Upper lobe of right lung (tissue), 1 donor: ENCODE measurements at regions not wholly inside any gene's neighbourhood (a gene's known extent, or its start where the extent isn't known, plus 50 kb on each side); places are given as distances from the start of the nearest gene placed in this dataset.

Experiments
- ATAC-seq: fragments of 200-7000 bp; cut with Tn5 transposase; one replicate; pipeline ENCODE4 v1.9.1; 2020; ENCODE audit warnings: mild to moderate bottlenecking, moderate library complexity
- DNase-seq: peaks from one replicate; pipeline ENCODE4 v3.0.0-alpha.2; 2020
- H3K27ac ChIP-seq: fragments of 200-600 bp; one replicate; pipeline ENCODE4 v1.8.0; 2022
- H3K27me3 ChIP-seq: fragments of 200-600 bp; one replicate; pipeline ENCODE4 v1.8.0; 2022; ENCODE audit warnings: mild to moderate bottlenecking
- H3K36me3 ChIP-seq: fragments of 200-600 bp; one replicate; pipeline ENCODE4 v1.8.0; 2022
- H3K4me1 ChIP-seq: fragments of 200-600 bp; one replicate; pipeline ENCODE4 v1.8.0; 2022
- H3K4me3 ChIP-seq: fragments of 200-600 bp; one replicate; pipeline ENCODE4 v1.8.0; 2022; ENCODE audit warnings: mild to moderate bottlenecking
- H3K9me3 ChIP-seq: fragments of 200-600 bp; one replicate; pipeline ENCODE4 v1.8.0; 2022
- CTCF ChIP-seq: fragments of 200-600 bp; IDR thresholded peaks from one replicate; pipeline ENCODE4 v1.8.0; 2022; ENCODE audit warnings: antibody characterized with exemption
- intact Hi-C: fragments of 100-400 bp; cut with DNase I; formaldehyde crosslinking; loops from one replicate; pipeline ENCODE4 v1.11.0; 2022
- donor health status: DM: no; HTN: yes; CAD: no; lungs with severe emphysema.

GRCh38 chr1:56399326-56399725, 180.0 kb downstream of the PLPP3 start:
- H3K9me3 ChIP-seq: no peaks in the 10 kb centered on the region
- H3K36me3 ChIP-seq: no peaks in the 10 kb centered on the region
- H3K27ac ChIP-seq: no peak overlapping the region
- no peak overlapping the region for H3K4me3 ChIP-seq
- no peaks in the 10 kb centered on the region for H3K27me3 ChIP-seq
- H3K4me1 ChIP-seq: no peaks in the 10 kb centered on the region
- no peak for DNase-seq
- TF ChIP-seq CTCF: no peak
- no peak for ATAC-seq
- intact Hi-C loops: no loop called here

GRCh38 chr1:56397811-56398231, 181.5 kb downstream of the PLPP3 start:
- no peak overlapping the region for H3K27ac ChIP-seq

GRCh38 chr1:56397409-56397808, 182.0 kb downstream of the PLPP3 start:
- Histone ChIP-seq H3K4me3 (no peak overlapping the region), H3K27me3 (no peaks in the 10 kb centered on the region), H3K36me3 (no peaks in the 10 kb centered on the region), H3K4me1 (no peaks in the 10 kb centered on the region), H3K27ac (no peak overlapping the region), H3K9me3 (no peaks in the 10 kb centered on the region)
- no peak for TF ChIP-seq CTCF
- DNase-seq (no peak), ATAC-seq (no peak)
- intact Hi-C loops: no loop called here

More at GRCh38 chr1:56397811-56398231, 181.5 kb downstream of the PLPP3 start:
- H3K4me3 ChIP-seq: no peak overlapping the region
- no peaks in the 10 kb centered on the region for H3K4me1 ChIP-seq
- H3K36me3 ChIP-seq: no peaks in the 10 kb centered on the region
- DNase-seq: no peak
- intact Hi-C loops: no loop called here
- H3K9me3 ChIP-seq: no peaks in the 10 kb centered on the region
- TF ChIP-seq CTCF: no peak
- H3K27me3 ChIP-seq: no peaks in the 10 kb centered on the region
- no peak for ATAC-seq

GRCh38 chr1:56396581-56396980, 182.8 kb downstream of the PLPP3 start:
- Histone ChIP-seq H3K27me3 (no peaks in the 10 kb centered on the region), H3K9me3 (no peaks in the 10 kb centered on the region), H3K4me3 (no peak overlapping the region), H3K4me1 (no peaks in the 10 kb centered on the region), H3K27ac (no peak overlapping the region), H3K36me3 (no peaks in the 10 kb centered on the region)
- intact Hi-C loops: no loop called here
- DNase-seq: no peak
- ATAC-seq: no peak
- TF ChIP-seq CTCF: no peak

GRCh38 chr1:56395776-56396175, 183.6 kb downstream of the PLPP3 start:
- Histone ChIP-seq H3K4me1 (no peaks in the 10 kb centered on the region), H3K27me3 (no peaks in the 10 kb centered on the region), H3K9me3 (no peaks in the 10 kb centered on the region), H3K36me3 (no peaks in the 10 kb centered on the region), H3K27ac (no peak overlapping the region), H3K4me3 (no peak overlapping the region)
- ATAC-seq: no peak
- intact Hi-C loops: no loop called here
- DNase-seq: no peak
- no peak for TF ChIP-seq CTCF

GRCh38 chr1:56394298-56394697, 185.1 kb downstream of the PLPP3 start:
- TF ChIP-seq CTCF: no peak
- intact Hi-C loops: no loop called here

More at GRCh38 chr1:56394298-56394697, 185.1 kb downstream of the PLPP3 start:
- peaks cover 3% of the 10 kb centered on the region for H3K4me1 ChIP-seq
- H3K27me3 ChIP-seq: no peaks in the 10 kb centered on the region
- no peak for ATAC-seq
- H3K4me3 ChIP-seq: no peak overlapping the region
- no peak overlapping the region for H3K27ac ChIP-seq
- no peaks in the 10 kb centered on the region for H3K9me3 ChIP-seq
- no peaks in the 10 kb centered on the region for H3K36me3 ChIP-seq
- no peak for DNase-seq
